ENCODE measurements at regions not wholly inside any gene's neighbourhood (a gene's known extent, or its start where the extent isn't known, plus 50 kb on each side); places are given as distances from the start of the nearest gene placed in this dataset.

DNA sequence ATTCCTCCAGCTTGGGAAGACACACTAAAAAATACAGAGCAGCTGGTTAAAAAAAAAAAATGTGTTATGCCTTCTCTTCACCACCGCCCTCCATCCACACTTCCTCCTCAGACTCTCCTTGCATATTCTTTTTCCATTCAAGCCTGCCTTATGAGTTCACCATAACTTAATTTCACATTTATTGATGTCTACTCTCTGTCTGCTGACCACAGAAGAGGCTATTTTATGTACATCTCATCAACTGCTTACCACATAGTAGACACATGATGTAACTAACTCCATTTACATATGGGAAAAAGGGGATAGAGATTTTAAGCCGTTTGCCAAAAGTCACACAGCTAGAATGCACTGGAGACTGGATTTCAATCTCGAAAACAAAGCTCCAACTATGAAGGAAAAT, 409.8 kb downstream of the CDH11 start:
- Histone ChIP-seq H3K4me3 (no peak overlapping the region), H3K27me3 (no peaks in the 10 kb centered on the region), H3K4me1 (no peaks in the 10 kb centered on the region), H3K36me3 (no peaks in the 10 kb centered on the region), H3K9me3 (no peaks in the 10 kb centered on the region), H3K27ac (no peak overlapping the region)
- WGBS, 2 donors (ENCODE audit: low coverage in 1 of 2): 63 to 83% methylated on average over 3 of the region's 3 CpGs
- in situ Hi-C loops (cut with MboI; ENCODE audit: low pct_ligation_motif_present in 1 of 4, low pct_unique_long_range_greater_than_20kb in 1 of 4, low sequenced_read_pairs in 3 of 4) (no loop called here), intact Hi-C loops (cut with DNase I; ENCODE audit: low total_unique reads) (no loop called here)
- TF ChIP-seq EP300 (IDR thresholded peaks at IDR 0.05; ENCODE audit: low read depth) (no peak), POLR2AphosphoS5 (IDR thresholded peaks at IDR 0.05) (no peak), POLR2A (IDR thresholded peaks at IDR 0.05) (no peak)
- TF ChIP-seq, protein P1, sequence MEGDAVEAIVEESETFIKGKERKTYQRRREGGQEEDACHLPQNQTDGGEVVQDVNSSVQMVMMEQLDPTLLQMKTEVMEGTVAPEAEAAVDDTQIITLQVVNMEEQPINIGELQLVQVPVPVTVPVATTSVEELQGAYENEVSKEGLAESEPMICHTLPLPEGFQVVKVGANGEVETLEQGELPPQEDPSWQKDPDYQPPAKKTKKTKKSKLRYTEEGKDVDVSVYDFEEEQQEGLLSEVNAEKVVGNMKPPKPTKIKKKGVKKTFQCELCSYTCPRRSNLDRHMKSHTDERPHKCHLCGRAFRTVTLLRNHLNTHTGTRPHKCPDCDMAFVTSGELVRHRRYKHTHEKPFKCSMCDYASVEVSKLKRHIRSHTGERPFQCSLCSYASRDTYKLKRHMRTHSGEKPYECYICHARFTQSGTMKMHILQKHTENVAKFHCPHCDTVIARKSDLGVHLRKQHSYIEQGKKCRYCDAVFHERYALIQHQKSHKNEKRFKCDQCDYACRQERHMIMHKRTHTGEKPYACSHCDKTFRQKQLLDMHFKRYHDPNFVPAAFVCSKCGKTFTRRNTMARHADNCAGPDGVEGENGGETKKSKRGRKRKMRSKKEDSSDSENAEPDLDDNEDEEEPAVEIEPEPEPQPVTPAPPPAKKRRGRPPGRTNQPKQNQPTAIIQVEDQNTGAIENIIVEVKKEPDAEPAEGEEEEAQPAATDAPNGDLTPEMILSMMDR (IDR thresholded peaks at IDR 0.05): no peak
- no peak for DNase-seq

DNA sequence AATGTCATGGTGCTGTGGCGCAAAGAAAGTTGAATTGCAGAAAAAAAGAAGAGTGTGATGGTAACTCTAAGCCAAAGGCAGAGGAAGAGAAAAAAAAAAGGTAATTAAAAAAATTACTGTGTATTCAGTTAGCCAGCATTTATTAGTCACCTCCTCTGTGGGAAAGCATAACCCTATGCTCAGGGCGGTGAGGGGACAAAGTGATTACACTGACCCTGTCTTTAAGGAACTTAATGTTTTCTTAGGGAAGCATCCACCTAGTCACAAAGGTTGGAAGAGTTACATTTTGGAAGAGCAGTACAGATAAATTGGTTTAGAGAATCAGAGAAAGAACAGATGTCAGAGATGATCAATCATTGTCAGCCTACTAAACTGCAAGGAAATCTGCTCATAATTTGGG, 410.3 kb downstream of the CDH11 start:
- intact Hi-C loops (cut with DNase I; ENCODE audit: low total_unique reads) (no loop called here), in situ Hi-C loops (cut with MboI; ENCODE audit: low pct_ligation_motif_present in 1 of 4, low pct_unique_long_range_greater_than_20kb in 1 of 4, low sequenced_read_pairs in 3 of 4) (no loop called here)
- no peak overlapping the region for H3K4me3 ChIP-seq
- H3K36me3 ChIP-seq: no peaks in the 10 kb centered on the region
- 85 to 96% methylated on average over 2 of the region's 2 CpGs for WGBS, 2 donors (ENCODE audit: low coverage in 1 of 2)
- no peaks in the 10 kb centered on the region for H3K9me3 ChIP-seq
- no peak for DNase-seq
- no peaks in the 10 kb centered on the region for H3K27me3 ChIP-seq
- H3K4me1 ChIP-seq: no peaks in the 10 kb centered on the region
- H3K27ac ChIP-seq: no peak overlapping the region
- TF ChIP-seq POLR2A (IDR thresholded peaks at IDR 0.05) (no peak), POLR2AphosphoS5 (IDR thresholded peaks at IDR 0.05) (no peak), EP300 (IDR thresholded peaks at IDR 0.05; ENCODE audit: low read depth) (no peak)
- TF ChIP-seq, protein P1 (IDR thresholded peaks at IDR 0.05): no peak

- in situ Hi-C loops (cut with MboI; ENCODE audit: low pct_ligation_motif_present in 1 of 4, low pct_unique_long_range_greater_than_20kb in 1 of 4, low sequenced_read_pairs in 3 of 4): no loop called here
- Histone ChIP-seq H3K4me1 (no peaks in the 10 kb centered on the region), H3K4me3 (no peak overlapping the region), H3K36me3 (no peaks in the 10 kb centered on the region), H3K27ac (no peak overlapping the region), H3K9me3 (no peaks in the 10 kb centered on the region), H3K27me3 (no peaks in the 10 kb centered on the region)
- intact Hi-C loops (cut with DNase I; ENCODE audit: low total_unique reads): no loop called here
- DNase-seq: no peak
- WGBS, 2 donors (ENCODE audit: low coverage in 1 of 2): 74 to 84% methylated on average over 4 of the region's 4 CpGs
- TF ChIP-seq EP300 (IDR thresholded peaks at IDR 0.05; ENCODE audit: low read depth): no peak
- TF ChIP-seq, protein P1 (IDR thresholded peaks at IDR 0.05): no peak
- TF ChIP-seq POLR2A (IDR thresholded peaks at IDR 0.05): no peak
- no peak for TF ChIP-seq POLR2AphosphoS5 (IDR thresholded peaks at IDR 0.05)
These were observed 410.8 kb downstream of the CDH11 start for GRCh38 chr16:64711026-64711425.

DNA sequence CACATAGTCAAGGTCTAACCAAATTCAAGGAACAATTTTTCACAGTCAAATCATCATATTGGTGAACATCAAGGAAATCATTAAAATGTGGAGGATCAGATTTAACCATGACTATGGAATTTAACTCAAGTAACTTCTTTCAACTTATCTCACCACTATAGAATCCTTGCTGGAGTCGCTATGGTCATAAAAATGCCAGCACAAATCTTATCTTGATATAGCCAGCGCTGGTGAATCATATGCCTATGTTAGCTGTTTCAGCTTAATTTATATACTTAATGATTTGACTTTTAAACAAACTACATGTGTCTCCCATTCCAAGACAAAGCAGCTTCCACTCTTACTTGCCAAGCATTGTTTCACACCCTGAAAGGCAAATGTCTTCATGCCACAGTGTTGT, 416.4 kb downstream of the CDH11 start:
- no peak overlapping the region for H3K27ac ChIP-seq
- intact Hi-C loops (cut with DNase I; ENCODE audit: low total_unique reads): no loop called here
- TF ChIP-seq, protein P1 (IDR thresholded peaks at IDR 0.05): no peak
- TF ChIP-seq POLR2A (IDR thresholded peaks at IDR 0.05) (no peak), EP300 (IDR thresholded peaks at IDR 0.05; ENCODE audit: low read depth) (no peak), POLR2AphosphoS5 (IDR thresholded peaks at IDR 0.05) (no peak)

More for the DNA sequence above, 416.4 kb downstream of the CDH11 start:
- WGBS, 2 donors (ENCODE audit: low coverage in 1 of 2): 42 to 77% methylated on average over 2 of the region's 2 CpGs
- Histone ChIP-seq H3K9me3 (no peaks in the 10 kb centered on the region), H3K36me3 (no peaks in the 10 kb centered on the region), H3K27me3 (no peaks in the 10 kb centered on the region), H3K4me3 (no peak overlapping the region), H3K4me1 (no peaks in the 10 kb centered on the region)
- DNase-seq: no peak
- in situ Hi-C loops (cut with MboI; ENCODE audit: low pct_ligation_motif_present in 1 of 4, low pct_unique_long_range_greater_than_20kb in 1 of 4, low sequenced_read_pairs in 3 of 4): no loop called here

Measured in transverse colon (tissue), 4 donors.